ENCODE measurements at regions not wholly inside any gene's neighbourhood (a gene's known extent, or its start where the extent isn't known, plus 50 kb on each side); places are given as distances from the start of the nearest gene placed in this dataset.

GRCh38 chr16:79537584-79537983 is 63.0 kb downstream of the MAF start:
- H3K4me2 ChIP-seq (ENCODE audit: low read length) = no peak overlapping the region
- H3K9ac ChIP-seq (ENCODE audit: low read length) = no peak overlapping the region
- H4K20me1 ChIP-seq (ENCODE audit: insufficient read depth, low read length) = no peaks in the 10 kb centered on the region
- H2AFZ ChIP-seq (ENCODE audit: low read depth, low read length) = no peak overlapping the region
- no peaks in the 10 kb centered on the region for H3K27me3 ChIP-seq (ENCODE audit: insufficient read depth, low read length)
- H3K9me3 ChIP-seq (ENCODE audit: insufficient read depth, low read depth, low read length) = no peaks in the 10 kb centered on the region
- no peaks in the 10 kb centered on the region for H3K36me3 ChIP-seq (ENCODE audit: insufficient read depth, low read length)
- no peak for TF ChIP-seq EZH2 (IDR thresholded peaks at IDR 0.05; ENCODE audit: insufficient read depth, low read length)
- TF ChIP-seq, protein P1, sequence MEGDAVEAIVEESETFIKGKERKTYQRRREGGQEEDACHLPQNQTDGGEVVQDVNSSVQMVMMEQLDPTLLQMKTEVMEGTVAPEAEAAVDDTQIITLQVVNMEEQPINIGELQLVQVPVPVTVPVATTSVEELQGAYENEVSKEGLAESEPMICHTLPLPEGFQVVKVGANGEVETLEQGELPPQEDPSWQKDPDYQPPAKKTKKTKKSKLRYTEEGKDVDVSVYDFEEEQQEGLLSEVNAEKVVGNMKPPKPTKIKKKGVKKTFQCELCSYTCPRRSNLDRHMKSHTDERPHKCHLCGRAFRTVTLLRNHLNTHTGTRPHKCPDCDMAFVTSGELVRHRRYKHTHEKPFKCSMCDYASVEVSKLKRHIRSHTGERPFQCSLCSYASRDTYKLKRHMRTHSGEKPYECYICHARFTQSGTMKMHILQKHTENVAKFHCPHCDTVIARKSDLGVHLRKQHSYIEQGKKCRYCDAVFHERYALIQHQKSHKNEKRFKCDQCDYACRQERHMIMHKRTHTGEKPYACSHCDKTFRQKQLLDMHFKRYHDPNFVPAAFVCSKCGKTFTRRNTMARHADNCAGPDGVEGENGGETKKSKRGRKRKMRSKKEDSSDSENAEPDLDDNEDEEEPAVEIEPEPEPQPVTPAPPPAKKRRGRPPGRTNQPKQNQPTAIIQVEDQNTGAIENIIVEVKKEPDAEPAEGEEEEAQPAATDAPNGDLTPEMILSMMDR (IDR thresholded peaks at IDR 0.05; ENCODE audit: insufficient read depth, low read depth, low read length) = no peak
- no peak for FAIRE-seq
- DNase-seq (ENCODE audit: low read depth) = no peak
- no peaks in the 10 kb centered on the region for H3K36me3 Mint-ChIP-seq (ENCODE audit: low read depth, unreplicated experiment)
- H3K4me3 Mint-ChIP-seq (ENCODE audit: unreplicated experiment) = no peak overlapping the region
- H3K4me1 Mint-ChIP-seq (ENCODE audit: low read depth, unreplicated experiment) = peaks cover 5% of the 10 kb centered on the region
- H3K9me3 Mint-ChIP-seq (ENCODE audit: unreplicated experiment) = no peaks in the 10 kb centered on the region
- no peaks in the 10 kb centered on the region for H3K4me1 ChIP-seq (ENCODE audit: insufficient read depth, low read length)
- no peak overlapping the region for H3K27ac ChIP-seq (ENCODE audit: low read depth, low read length)
- H3K27me3 Mint-ChIP-seq (ENCODE audit: low read depth, unreplicated experiment) = no peaks in the 10 kb centered on the region
- no peak overlapping the region for H3K4me3 ChIP-seq (ENCODE audit: insufficient read depth, low read depth, low read length)
- H3K27ac Mint-ChIP-seq (ENCODE audit: unreplicated experiment) = no peak overlapping the region
- no peaks in the 10 kb centered on the region for H3K79me2 ChIP-seq (ENCODE audit: insufficient read depth, low read length)

DNA sequence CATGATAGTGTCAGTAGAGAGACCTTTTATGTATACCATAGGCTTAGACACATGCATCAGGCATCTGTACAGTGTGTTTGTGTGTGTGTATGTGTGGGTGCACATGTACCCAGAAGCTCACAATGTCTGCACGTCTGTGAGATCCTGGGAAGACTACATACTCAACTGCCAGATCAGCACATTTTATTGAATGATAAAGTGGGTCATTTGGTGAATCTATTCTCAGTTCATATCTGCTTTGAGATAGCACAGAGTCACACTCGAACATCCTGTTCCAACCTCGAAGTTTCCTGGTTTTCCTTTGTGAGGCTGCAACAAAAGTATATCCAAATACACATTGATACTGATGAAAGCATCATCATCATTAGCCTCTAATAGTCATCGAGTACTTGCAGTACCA is 63.6 kb downstream of the MAF start:
- no peaks in the 10 kb centered on the region for H3K9me3 ChIP-seq (ENCODE audit: insufficient read depth, low read depth, low read length)

GRCh38 chr16:79535130-79535529 is 65.4 kb downstream of the MAF start:
- Histone ChIP-seq H3K27me3 (ENCODE audit: insufficient read depth, low read length) (no peaks in the 10 kb centered on the region), H3K79me2 (ENCODE audit: insufficient read depth, low read length) (no peaks in the 10 kb centered on the region), H3K4me2 (ENCODE audit: low read length) (no peak overlapping the region), H3K4me3 (ENCODE audit: insufficient read depth, low read depth, low read length) (no peak overlapping the region), H4K20me1 (ENCODE audit: insufficient read depth, low read length) (no peaks in the 10 kb centered on the region), H3K9me3 (ENCODE audit: insufficient read depth, low read depth, low read length) (no peaks in the 10 kb centered on the region), H3K9ac (ENCODE audit: low read length) (no peak overlapping the region), H2AFZ (ENCODE audit: low read depth, low read length) (no peak overlapping the region), H3K27ac (ENCODE audit: low read depth, low read length) (no peak overlapping the region), H3K36me3 (ENCODE audit: insufficient read depth, low read length) (no peaks in the 10 kb centered on the region), H3K4me1 (ENCODE audit: insufficient read depth, low read length) (no peaks in the 10 kb centered on the region)
- peaks cover 9% of the 10 kb centered on the region for H3K4me1 Mint-ChIP-seq (ENCODE audit: low read depth, unreplicated experiment)
- no peak overlapping the region for H3K4me3 Mint-ChIP-seq (ENCODE audit: unreplicated experiment)
- TF ChIP-seq, protein P1 (IDR thresholded peaks at IDR 0.05; ENCODE audit: insufficient read depth, low read depth, low read length) = no peak
- no peak for TF ChIP-seq EZH2 (IDR thresholded peaks at IDR 0.05; ENCODE audit: insufficient read depth, low read length)
- FAIRE-seq (no peak), DNase-seq (ENCODE audit: low read depth) (no peak)
- H3K36me3 Mint-ChIP-seq (ENCODE audit: low read depth, unreplicated experiment) = no peaks in the 10 kb centered on the region
- H3K9me3 Mint-ChIP-seq (ENCODE audit: unreplicated experiment) = no peaks in the 10 kb centered on the region
- H3K27ac Mint-ChIP-seq (ENCODE audit: unreplicated experiment) = no peak overlapping the region
- H3K27me3 Mint-ChIP-seq (ENCODE audit: low read depth, unreplicated experiment) = no peaks in the 10 kb centered on the region

More for the DNA sequence above, 63.6 kb downstream of the MAF start:
- Histone ChIP-seq H3K9ac (ENCODE audit: low read length) (no peak overlapping the region), H3K27ac (ENCODE audit: low read depth, low read length) (no peak overlapping the region), H3K4me1 (ENCODE audit: insufficient read depth, low read length) (no peaks in the 10 kb centered on the region), H3K4me2 (ENCODE audit: low read length) (no peak overlapping the region), H2AFZ (ENCODE audit: low read depth, low read length) (no peak overlapping the region), H4K20me1 (ENCODE audit: insufficient read depth, low read length) (no peaks in the 10 kb centered on the region), H3K4me3 (ENCODE audit: insufficient read depth, low read depth, low read length) (no peak overlapping the region), H3K27me3 (ENCODE audit: insufficient read depth, low read length) (no peaks in the 10 kb centered on the region), H3K36me3 (ENCODE audit: insufficient read depth, low read length) (no peaks in the 10 kb centered on the region), H3K79me2 (ENCODE audit: insufficient read depth, low read length) (no peaks in the 10 kb centered on the region)
- peak; percentile 23 for FAIRE-seq
- Mint-ChIP-seq H3K4me1 (ENCODE audit: low read depth, unreplicated experiment) (peaks cover 9% of the 10 kb centered on the region), H3K27ac (ENCODE audit: unreplicated experiment) (no peak overlapping the region), H3K36me3 (ENCODE audit: low read depth, unreplicated experiment) (no peaks in the 10 kb centered on the region), H3K27me3 (ENCODE audit: low read depth, unreplicated experiment) (no peaks in the 10 kb centered on the region), H3K9me3 (ENCODE audit: unreplicated experiment) (no peaks in the 10 kb centered on the region), H3K4me3 (ENCODE audit: unreplicated experiment) (no peak overlapping the region)
- no peak for DNase-seq (ENCODE audit: low read depth)
- TF ChIP-seq EZH2 (IDR thresholded peaks at IDR 0.05; ENCODE audit: insufficient read depth, low read length) = no peak
- TF ChIP-seq, protein P1 (IDR thresholded peaks at IDR 0.05; ENCODE audit: insufficient read depth, low read depth, low read length) = no peak
